ENCODE measurements at regions not wholly inside any gene's neighbourhood (a gene's known extent, or its start where the extent isn't known, plus 50 kb on each side); places are given as distances from the start of the nearest gene placed in this dataset.

- DNase-seq (no peak), ATAC-seq (ENCODE audit: low read depth) (no peak)
- H2AFZ ChIP-seq (replicated peaks; ENCODE audit: low read length, poor library complexity) = no peak overlapping the region
- no peak overlapping the region for H2AK5ac ChIP-seq (ENCODE audit: low read depth, low read length)
- H3K23ac ChIP-seq (ENCODE audit: low read depth, low read length) = no peak overlapping the region
- 0 out of 2 replicates have a peak, but pooled peaks cover 3% of the 10 kb centered on the region for H3K4me1 ChIP-seq (ENCODE audit: control insufficient read depth, insufficient read depth, low read length)
- no peaks in the 10 kb centered on the region for H3K9me3 ChIP-seq (ENCODE audit: control insufficient read depth, insufficient read depth, low read length)
- no peak overlapping the region for H3K14ac ChIP-seq (replicated peaks; ENCODE audit: low read depth, low read length)
- H4K20me1 ChIP-seq (ENCODE audit: insufficient read depth, low read length) = no peaks in the 10 kb centered on the region
- no peak overlapping the region for H2BK20ac ChIP-seq (ENCODE audit: low read depth, low read length)
- no peak for TF ChIP-seq NFE2L2 (IDR thresholded peaks at IDR 0.05; ENCODE audit: low read depth, low read length)
- TF ChIP-seq BHLHE40 (IDR thresholded peaks at IDR 0.05; ENCODE audit: low read depth, low read length) = no peak
- no peak for TF ChIP-seq CHD1 (IDR thresholded peaks at IDR 0.05; ENCODE audit: low read depth, low read length)
- TF ChIP-seq RCOR1 (IDR thresholded peaks at IDR 0.05; ENCODE audit: insufficient replicate concordance, low read length) = no peak
- no peak for TF ChIP-seq POLR2A (IDR thresholded peaks at IDR 0.05; ENCODE audit: low read depth, low read length)
- no peak for TF ChIP-seq USF2 (IDR thresholded peaks at IDR 0.05; ENCODE audit: low read depth, low read length)
- no peak for TF ChIP-seq RAD21 (IDR thresholded peaks at IDR 0.05; ENCODE audit: low read length)
- TF ChIP-seq MAFK (IDR thresholded peaks at IDR 0.05; ENCODE audit: low read depth, low read length) = no peak
- no peak for TF ChIP-seq ELK1 (IDR thresholded peaks at IDR 0.05; ENCODE audit: borderline replicate concordance, low read depth, low read length)
- TF ChIP-seq MAZ (IDR thresholded peaks at IDR 0.05; ENCODE audit: borderline replicate concordance, low read depth, low read length) = no peak
- no peaks in the 10 kb centered on the region for H3K79me1 ChIP-seq (ENCODE audit: low read depth in 1 of 2, low read length in 2 of 2)
- dilution Hi-C loops (cut with HindIII; ENCODE audit: low sequenced_read_pairs, unreplicated experiment) (no loop called here), in situ Hi-C loops (cut with MboI; ENCODE audit: low sequenced_read_pairs) (loop anchor here (25.0 kb wide), 1 partner anchor 246 kb away; no protein-coding TSS in a partner anchor), intact Hi-C loops (cut with micrococcal nuclease) (no loop called here)
- no peak overlapping the region for H3K18ac ChIP-seq (ENCODE audit: low read depth, low read length)
- BruUV-seq (replicated peaks) = no TSS peak
- H4K91ac ChIP-seq (ENCODE audit: insufficient read depth, low read depth, low read length) = no peak overlapping the region
- no peak overlapping the region for H2BK15ac ChIP-seq (ENCODE audit: low read depth, low read length)
- no peaks in the 10 kb centered on the region for H3K27me3 ChIP-seq (ENCODE audit: control insufficient read depth, insufficient read depth, low read length)
- WGBS, 2 experiments (ENCODE audit: extremely low coverage in 2 of 2, insufficient read length in 1 of 2) = no CpG with 5 or more reads among the region's 1 CpG
- no peak overlapping the region for H4K8ac ChIP-seq (ENCODE audit: low read depth in 2 of 2, low read length in 2 of 2)
- H2BK5ac ChIP-seq (ENCODE audit: low read depth, low read length, poor library complexity, severe bottlenecking) = no peak overlapping the region
- H3K56ac ChIP-seq (ENCODE audit: extremely low read depth, insufficient read depth, low read length) = no peak overlapping the region
- no peak overlapping the region for H3K4ac ChIP-seq (ENCODE audit: low read depth, low read length)
- no peak overlapping the region for H2BK120ac ChIP-seq (ENCODE audit: low read depth, low read length)
- H3K27ac ChIP-seq (ENCODE audit: insufficient read depth, low read length) = no peak overlapping the region
- H4K5ac ChIP-seq (ENCODE audit: low read depth, low read length) = no peak overlapping the region
- no peak overlapping the region for H2AK9ac ChIP-seq (replicated peaks; ENCODE audit: low read depth, low read length, poor library complexity)
- H3K4me3 ChIP-seq (ENCODE audit: insufficient read depth, low read depth, low read length) = no peak overlapping the region
- H3K4me2 ChIP-seq (ENCODE audit: low read depth, low read length) = no peak overlapping the region
- POLR2A ChIA-PET (ENCODE audit: unreplicated experiment) = no interaction called here
- no peak overlapping the region for H3K9ac ChIP-seq (ENCODE audit: low read depth, low read length)
- CTCF ChIA-PET = no interaction called here
- no peaks in the 10 kb centered on the region for H3K36me3 ChIP-seq (ENCODE audit: control insufficient read depth, insufficient read depth, low read length)
- H3K9me1 ChIP-seq (ENCODE audit: insufficient read depth, low read length) = no peaks in the 10 kb centered on the region
Measured at GRCh38 chr13:80033286-80033685, 307.6 kb downstream of the SPRY2 start.

All from IMR-90 (cell line).